Transverse colon (tissue), 4 donors: ENCODE measurements at regions not wholly inside any gene's neighbourhood (a gene's known extent, or its start where the extent isn't known, plus 50 kb on each side); places are given as distances from the start of the nearest gene placed in this dataset.

Experiments used
- DNase-seq: peaks from one replicate; pipeline ENCODE4 v3.0.0-alpha.2; 2019
- H3K27ac ChIP-seq, 4 donors: fragments of 200-600 bp; sonication (generic); 2 replicates each; pipeline ENCODE4 v1.5.1; 2016 to 2018; ENCODE audit warnings: inconsistent platforms in 4 of 4
- H3K27me3 ChIP-seq: fragments of 200-600 bp; sonication (generic); 2 replicates; pipeline ENCODE4 v1.5.1; 2017; ENCODE audit warnings: inconsistent platforms
- H3K36me3 ChIP-seq, 4 donors: fragments of 200-600 bp; sonication (generic); 2 replicates each; pipeline ENCODE4 v1.5.1; 2017 to 2019; ENCODE audit warnings: inconsistent platforms in 4 of 4
- H3K4me1 ChIP-seq, 4 donors: fragments of 200-600 bp; sonication (generic); 2 replicates each; pipeline ENCODE4 v1.5.1; 2017 to 2020; ENCODE audit warnings: inconsistent platforms in 4 of 4
- H3K4me3 ChIP-seq, 4 donors: fragments of 200-600 bp; sonication (generic); 1 replicate in 1 of 4; 2 replicates in 3 of 4; pipeline versions ENCODE4 v1.5.1 to v1.6.1; 2017 to 2019; ENCODE audit warnings: inconsistent platforms in 4 of 4
- H3K9me3 ChIP-seq, 2 donors: fragments of 200-600 bp; sonication (generic); 2 replicates each; pipeline ENCODE4 v1.5.1; 2017 to 2019; ENCODE audit warnings: inconsistent platforms in 2 of 2
- CTCF ChIP-seq, 5 experiments: fragments of 200-600 bp in 3 of 5; fragments of 450-650 bp in 2 of 5; sonication (generic) in 3 of 5; IDR thresholded peaks; 1 replicate in 2 of 5; 2 replicates in 3 of 5; pipeline ENCODE4 v1.5.1; 2016 to 2017; ENCODE audit warnings: antibody characterized with exemption in 5 of 5, inconsistent platforms in 3 of 5, mild to moderate bottlenecking in 2 of 5, moderate library complexity in 1 of 5
- EP300 ChIP-seq: sonication (generic); formaldehyde crosslinking; IDR thresholded peaks from one replicate; pipeline ENCODE4 v1.6.1; 2017; ENCODE audit warnings: antibody characterized with exemption, low read depth
- POLR2A ChIP-seq: fragments of 450-650 bp; IDR thresholded peaks from one replicate; pipeline ENCODE4 v1.6.1; 2016; ENCODE audit warnings: antibody characterized with exemption, mild to moderate bottlenecking, moderate library complexity
- POLR2AphosphoS5 ChIP-seq, 3 donors: sonication (generic); formaldehyde crosslinking; IDR thresholded peaks; one replicate each; pipeline ENCODE4 v1.6.1; 2016; ENCODE audit warnings: antibody characterized with exemption in 3 of 3
- WGBS, 2 donors: methylation state at CpG; one replicate each; pipeline ENCODE4 v1.1.5; 2018; ENCODE audit warnings: low coverage in 1 of 2; 5-methylcytosine and 5-hydroxymethylcytosine counted together
- in situ Hi-C, 4 donors: fragments of 200-750 bp; cut with MboI; loops; one replicate each; pipeline versions ENCODE4 v1.15.0 to v1.15.1; 2017; ENCODE audit warnings: low sequenced_read_pairs in 3 of 4, low pct_ligation_motif_present in 1 of 4, low pct_unique_long_range_greater_than_20kb in 1 of 4
- intact Hi-C: fragments of 100-400 bp; cut with DNase I; formaldehyde crosslinking; loops from one replicate; pipeline ENCODE4 v1.15.1; 2023; ENCODE audit warnings: low total_unique reads

GRCh38 chr3:70532806-70533205, 220.4 kb upstream of the MDFIC2 start:
- H3K36me3 ChIP-seq: no peaks in the 10 kb centered on the region
- no peak overlapping the region for H3K4me3 ChIP-seq
- no peaks in the 10 kb centered on the region for H3K4me1 ChIP-seq
- no peaks in the 10 kb centered on the region for H3K9me3 ChIP-seq
- intact Hi-C loops: no loop called here
- H3K27me3 ChIP-seq: no peaks in the 10 kb centered on the region
- WGBS, 2 donors: 56 to 60% methylated on average over 2 of the region's 2 CpGs
- no peak overlapping the region for H3K27ac ChIP-seq
- in situ Hi-C loops: loop anchor here in 2 of 4 donors (25.0 kb wide), 2 partner anchors 1079 to 1129 kb away; no protein-coding TSS in a partner anchor
- no peak for DNase-seq
- TF ChIP-seq POLR2AphosphoS5 (IDR thresholded peaks at IDR 0.05) (no peak), CTCF (IDR thresholded peaks at IDR 0.05) (no peak), POLR2A (no peak), EP300 (no peak)

GRCh38 chr3:70531838-70532489, 219.5 kb upstream of the MDFIC2 start:
- Histone ChIP-seq H3K36me3 (no peaks in the 10 kb centered on the region), H3K27ac (no peak overlapping the region), H3K27me3 (no peaks in the 10 kb centered on the region), H3K9me3 (no peaks in the 10 kb centered on the region), H3K4me3 (no peak overlapping the region), H3K4me1 (no peaks in the 10 kb centered on the region)
- WGBS, 2 donors: 84 to 89% methylated on average over 2 to 10 of the region's 10 CpGs
- DNase-seq: no peak
- TF ChIP-seq POLR2AphosphoS5 (IDR thresholded peaks at IDR 0.05): no peak
- no peak for TF ChIP-seq CTCF (IDR thresholded peaks at IDR 0.05)
- TF ChIP-seq EP300: no peak
- no peak for TF ChIP-seq POLR2A
- in situ Hi-C loops (loop anchor here in 2 of 4 donors (25.0 kb wide), 2 partner anchors 1080 to 1130 kb away; no protein-coding TSS in a partner anchor), intact Hi-C loops (no loop called here)

GRCh38 chr3:70531063-70531657, 218.7 kb upstream of the MDFIC2 start:
- intact Hi-C loops: no loop called here
- no peaks in the 10 kb centered on the region for H3K4me1 ChIP-seq
- in situ Hi-C loops: loop anchor here in 2 of 4 donors (25.0 kb wide), 2 partner anchors 1081 to 1131 kb away; no protein-coding TSS in a partner anchor
- no peaks in the 10 kb centered on the region for H3K27me3 ChIP-seq
- no peak for DNase-seq
- no peak overlapping the region for H3K27ac ChIP-seq
- TF ChIP-seq POLR2A: no peak
- TF ChIP-seq CTCF (IDR thresholded peaks at IDR 0.05): peak; percentile 33 to 50 (median 48)
- no peaks in the 10 kb centered on the region for H3K9me3 ChIP-seq
- 42 to 47% methylated on average over 4 of the region's 4 CpGs for WGBS, 2 donors
- no peak overlapping the region for H3K4me3 ChIP-seq
- H3K36me3 ChIP-seq: no peaks in the 10 kb centered on the region

- DNase-seq: no peak
- Histone ChIP-seq H3K36me3 (no peaks in the 10 kb centered on the region), H3K27ac (no peak overlapping the region), H3K4me3 (no peak overlapping the region), H3K9me3 (no peaks in the 10 kb centered on the region), H3K27me3 (no peaks in the 10 kb centered on the region), H3K4me1 (no peaks in the 10 kb centered on the region)
- intact Hi-C loops (no loop called here), in situ Hi-C loops (loop anchor here in 2 of 4 donors (25.0 kb wide), 2 partner anchors 1082 to 1132 kb away; no protein-coding TSS in a partner anchor)
- 30 to 42% methylated on average over 4 of the region's 4 CpGs for WGBS, 2 donors
- TF ChIP-seq CTCF (IDR thresholded peaks at IDR 0.05): no peak
- no peak for TF ChIP-seq EP300
- no peak for TF ChIP-seq POLR2AphosphoS5 (IDR thresholded peaks at IDR 0.05)
- TF ChIP-seq POLR2A: no peak
Observed at GRCh38 chr3:70530626-70531025, 218.2 kb upstream of the MDFIC2 start.
